ENCODE measurements at regions not wholly inside any gene's neighbourhood (a gene's known extent, or its start where the extent isn't known, plus 50 kb on each side); places are given as distances from the start of the nearest gene placed in this dataset.

DNA sequence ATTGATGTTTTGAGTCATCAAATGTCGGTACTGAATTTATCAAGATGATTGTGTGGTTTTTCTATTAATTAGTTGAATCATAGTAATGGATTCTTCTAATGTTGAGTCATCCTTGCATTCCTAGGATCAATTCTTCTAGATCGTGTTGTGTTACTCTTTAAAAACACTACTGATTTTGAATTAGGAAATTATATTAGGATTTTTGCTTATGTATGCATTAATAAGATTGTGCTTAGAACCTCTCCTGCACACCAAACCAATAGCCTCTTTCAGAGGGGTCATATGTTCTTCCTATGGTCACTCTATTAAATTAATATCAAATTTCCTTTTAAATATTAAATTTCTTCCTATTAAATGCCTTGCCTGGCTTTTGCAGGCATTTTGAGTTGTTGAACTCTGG lies 151.7 kb upstream of the TOPAZ1 start (continued):
- no peak for TF ChIP-seq CTCF (conservative IDR thresholded peaks at IDR 0.05; ENCODE audit: low read depth in 2 of 2)
- TF ChIP-seq EZH2 (IDR thresholded peaks at IDR 0.05; ENCODE audit: low read depth, unreplicated experiment): no peak
- TF ChIP-seq ZNF114 (CRISPR knock-in tag; IDR thresholded peaks at IDR 0.05): no peak
- TF ChIP-seq NANOG (IDR thresholded peaks at IDR 0.05; ENCODE audit: borderline replicate concordance): no peak
- no peak for TF ChIP-seq ZNF331 (CRISPR knock-in tag; IDR thresholded peaks at IDR 0.05; ENCODE audit: low read depth)
- no peak for TF ChIP-seq EZH2phosphoT487 (IDR thresholded peaks at IDR 0.05; ENCODE audit: unreplicated experiment)

GRCh38 chr3:44092497-44092896 lies 149.2 kb upstream of the TOPAZ1 start:
- Histone ChIP-seq H3K4me1 (ENCODE audit: insufficient read depth) (no peaks in the 10 kb centered on the region), H2AFZ (no peak overlapping the region), H4K20me1 (replicated peaks; ENCODE audit: insufficient read depth) (no peaks in the 10 kb centered on the region; the same call in 1 of the 2 replicates), H3K9me2 (ENCODE audit: insufficient read depth) (no peaks in the 10 kb centered on the region), H3K27me3 (ENCODE audit: insufficient read depth) (no peaks in the 10 kb centered on the region), H3K4me2 (no peak overlapping the region), H3K79me2 (replicated peaks; ENCODE audit: insufficient read depth) (no peaks in the 10 kb centered on the region), H3K27ac (ENCODE audit: low read depth) (no peak overlapping the region), H3K36me3 (ENCODE audit: insufficient read depth) (no peaks in the 10 kb centered on the region), H3K4me3 (no peak overlapping the region), H3F3A (replicated peaks; ENCODE audit: low read depth) (no peaks in the 10 kb centered on the region)
- H3K36me3 Mint-ChIP-seq (ENCODE audit: low read depth): no peaks in the 10 kb centered on the region
- H3K27ac Mint-ChIP-seq: no peak overlapping the region
- no peak overlapping the region for H3K4me3 Mint-ChIP-seq
- ATAC-seq: no peak
- no peaks in the 10 kb centered on the region for H3K4me1 Mint-ChIP-seq
- H3K27me3 Mint-ChIP-seq (ENCODE audit: insufficient read depth, low read depth, poor library complexity): peaks cover 1% of the 10 kb centered on the region
- no peak for DNase-seq (ENCODE audit: low spot score)
- no peaks in the 10 kb centered on the region for H3K9me3 Mint-ChIP-seq
- TF ChIP-seq NANOG (IDR thresholded peaks at IDR 0.05; ENCODE audit: borderline replicate concordance) (no peak), EZH2 (IDR thresholded peaks at IDR 0.05; ENCODE audit: low read depth, unreplicated experiment) (no peak), ZNF114 (CRISPR knock-in tag; IDR thresholded peaks at IDR 0.05) (no peak), CTCF (conservative IDR thresholded peaks at IDR 0.05; ENCODE audit: low read depth in 2 of 2) (no peak), STAT1 (IDR thresholded peaks at IDR 0.05; ENCODE audit: unreplicated experiment) (no peak), EZH2phosphoT487 (IDR thresholded peaks at IDR 0.05; ENCODE audit: unreplicated experiment) (no peak), JUNB (IDR thresholded peaks at IDR 0.05; ENCODE audit: unreplicated experiment) (no peak), ZNF331 (CRISPR knock-in tag; IDR thresholded peaks at IDR 0.05; ENCODE audit: low read depth) (no peak), POLR2AphosphoS5 (IDR thresholded peaks at IDR 0.05; ENCODE audit: low read depth) (no peak), ZNF462 (CRISPR knock-in tag; IDR thresholded peaks at IDR 0.05) (no peak)
- TF ChIP-seq, protein P1, sequence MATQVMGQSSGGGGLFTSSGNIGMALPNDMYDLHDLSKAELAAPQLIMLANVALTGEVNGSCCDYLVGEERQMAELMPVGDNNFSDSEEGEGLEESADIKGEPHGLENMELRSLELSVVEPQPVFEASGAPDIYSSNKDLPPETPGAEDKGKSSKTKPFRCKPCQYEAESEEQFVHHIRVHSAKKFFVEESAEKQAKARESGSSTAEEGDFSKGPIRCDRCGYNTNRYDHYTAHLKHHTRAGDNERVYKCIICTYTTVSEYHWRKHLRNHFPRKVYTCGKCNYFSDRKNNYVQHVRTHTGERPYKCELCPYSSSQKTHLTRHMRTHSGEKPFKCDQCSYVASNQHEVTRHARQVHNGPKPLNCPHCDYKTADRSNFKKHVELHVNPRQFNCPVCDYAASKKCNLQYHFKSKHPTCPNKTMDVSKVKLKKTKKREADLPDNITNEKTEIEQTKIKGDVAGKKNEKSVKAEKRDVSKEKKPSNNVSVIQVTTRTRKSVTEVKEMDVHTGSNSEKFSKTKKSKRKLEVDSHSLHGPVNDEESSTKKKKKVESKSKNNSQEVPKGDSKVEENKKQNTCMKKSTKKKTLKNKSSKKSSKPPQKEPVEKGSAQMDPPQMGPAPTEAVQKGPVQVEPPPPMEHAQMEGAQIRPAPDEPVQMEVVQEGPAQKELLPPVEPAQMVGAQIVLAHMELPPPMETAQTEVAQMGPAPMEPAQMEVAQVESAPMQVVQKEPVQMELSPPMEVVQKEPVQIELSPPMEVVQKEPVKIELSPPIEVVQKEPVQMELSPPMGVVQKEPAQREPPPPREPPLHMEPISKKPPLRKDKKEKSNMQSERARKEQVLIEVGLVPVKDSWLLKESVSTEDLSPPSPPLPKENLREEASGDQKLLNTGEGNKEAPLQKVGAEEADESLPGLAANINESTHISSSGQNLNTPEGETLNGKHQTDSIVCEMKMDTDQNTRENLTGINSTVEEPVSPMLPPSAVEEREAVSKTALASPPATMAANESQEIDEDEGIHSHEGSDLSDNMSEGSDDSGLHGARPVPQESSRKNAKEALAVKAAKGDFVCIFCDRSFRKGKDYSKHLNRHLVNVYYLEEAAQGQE (IDR thresholded peaks at IDR 0.05; ENCODE audit: unreplicated experiment): no peak
